B cell (primary cell): ENCODE measurements at regions not wholly inside any gene's neighbourhood (a gene's known extent, or its start where the extent isn't known, plus 50 kb on each side); places are given as distances from the start of the nearest gene placed in this dataset.

Source experiments
- ATAC-seq: fragments of 200-7000 bp; cut with Tn5 transposase; one replicate; pipeline ENCODE4 v1.10.0; 2021; ENCODE audit warnings: low read depth, mild to moderate bottlenecking, moderate number of reproducible peaks, moderate library complexity
- CTCF ChIA-PET: fragments of 350-600 bp; sonication (Branson Sonifier 250); formaldehyde crosslinking; loops from one replicate; lab custom pipeline; 2021; ENCODE audit warnings: antibody characterized with exemption, inconsistent platforms; lab: Charles Lee
- POLR2A ChIA-PET: fragments of 350-600 bp; sonication (Branson Sonifier 250); formaldehyde crosslinking; loops from one replicate; lab custom pipeline; 2021; ENCODE audit warnings: antibody characterized with exemption; lab: Charles Lee
- DNase-seq: peaks from one replicate; pipeline ENCODE4 v3.0.0; 2013
- H2AFZ ChIP-seq: 2 replicates; pipeline ENCODE4 v1.6.1; 2012; ENCODE audit warnings: mild to moderate bottlenecking, low read depth, low read length; ENCODE audit not compliant: insufficient read depth, poor library complexity, severe bottlenecking
- H3K27ac ChIP-seq, 2 donors: 1 replicate in 1 of 2; 2 replicates in 1 of 2; pipeline ENCODE4 v1.5.1; 2012 to 2013; ENCODE audit warnings: low read length in 2 of 2, mild to moderate bottlenecking in 2 of 2, moderate library complexity in 1 of 2
- H3K27me3 ChIP-seq, 4 experiments: fragments of 200-600 bp in 1 of 4; sonication (generic) in 1 of 4; replicated peaks in 1 of 4; 1 replicate in 2 of 4; 2 replicates in 2 of 4; pipeline versions ENCODE4 v1.6.1 to v1.7.0; 2013 to 2016; ENCODE audit warnings: low read length in 3 of 4, mild to moderate bottlenecking in 2 of 4, mixed read lengths in 1 of 4, moderate library complexity in 1 of 4; ENCODE audit not compliant: insufficient read depth in 4 of 4, control insufficient read depth in 3 of 4; ENCODE audit errors: control extremely low read depth in 1 of 4
- H3K36me3 ChIP-seq, 2 experiments: replicated peaks in 1 of 2; 1 replicate in 1 of 2; 2 replicates in 1 of 2; pipeline versions ENCODE4 v1.6.1 to v1.7.1; 2013; ENCODE audit warnings: low read length in 1 of 2; ENCODE audit not compliant: insufficient read depth in 2 of 2, control insufficient read depth in 1 of 2; ENCODE audit errors: control extremely low read depth in 1 of 2, extremely low read depth in 1 of 2
- H3K4me1 ChIP-seq, 2 donors: fragments of 200-600 bp in 1 of 2; sonication (generic) in 1 of 2; 1 replicate in 1 of 2; 2 replicates in 1 of 2; pipeline versions ENCODE4 v1.5.1 to v1.6.1; 2013 to 2017; ENCODE audit warnings: low read length in 2 of 2; ENCODE audit not compliant: control insufficient read depth in 2 of 2, insufficient read depth in 2 of 2
- H3K4me2 ChIP-seq: replicated peaks from 2 replicates; pipeline ENCODE3; 2012; ENCODE audit warnings: mild to moderate bottlenecking, low read depth, low read length; ENCODE audit not compliant: poor library complexity, severe bottlenecking
- H3K4me3 ChIP-seq, 5 experiments: fragments of 200-600 bp in 1 of 5; sonication (generic) in 1 of 5; 1 replicate in 3 of 5; 2 replicates in 2 of 5; pipeline versions ENCODE4 v1.5.1 to v1.7.0; 2011 to 2016; ENCODE audit warnings: low read length in 4 of 5, mild to moderate bottlenecking in 4 of 5, low read depth in 2 of 5, control low read depth in 1 of 5, moderate library complexity in 1 of 5; ENCODE audit not compliant: insufficient read depth in 1 of 5; ENCODE audit errors: control extremely low read depth in 1 of 5, extremely low read depth in 1 of 5
- H3K79me2 ChIP-seq: fragments of 200-600 bp; sonication (generic); one replicate; pipeline ENCODE4 v1.6.0; 2016; ENCODE audit warnings: low read length; ENCODE audit not compliant: control insufficient read depth, insufficient read depth
- H3K9ac ChIP-seq: fragments of 200-600 bp; sonication (generic); 2 replicates; pipeline ENCODE4 v1.6.1; 2017; ENCODE audit warnings: mild to moderate bottlenecking, low read length, moderate library complexity
- H3K9me3 ChIP-seq, 3 donors: one replicate each; pipeline versions ENCODE4 v1.6.1 to v1.7.1; 2013; ENCODE audit warnings: low read length in 2 of 3; ENCODE audit not compliant: control insufficient read depth in 2 of 3, insufficient read depth in 1 of 3; ENCODE audit errors: control extremely low read depth in 1 of 3
- H4K20me1 ChIP-seq: 2 replicates; pipeline ENCODE4 v1.6.0; 2012; ENCODE audit warnings: mild to moderate bottlenecking, low read length; ENCODE audit not compliant: insufficient read depth, control insufficient read depth, poor library complexity, severe bottlenecking
- H3K27ac Mint-ChIP-seq: one replicate; pipeline ENCODE4 v1.8.0; 2021; ENCODE audit warnings: mixed read lengths
- H3K27me3 Mint-ChIP-seq: one replicate; pipeline ENCODE4 v1.8.0; 2021; ENCODE audit warnings: mixed read lengths
- H3K4me1 Mint-ChIP-seq: one replicate; pipeline ENCODE4 v1.8.0; 2021; ENCODE audit warnings: mixed read lengths
- H3K4me3 Mint-ChIP-seq: one replicate; pipeline ENCODE4 v1.8.0; 2021; ENCODE audit warnings: mixed read lengths
- H3K9me3 Mint-ChIP-seq: one replicate; pipeline ENCODE4 v1.8.0; 2022; ENCODE audit warnings: mixed read lengths; ENCODE audit not compliant: insufficient read depth
- EZH2 ChIP-seq: IDR thresholded peaks from 2 replicates; pipeline ENCODE4 v1.6.1; 2012; ENCODE audit warnings: borderline replicate concordance, low read depth, mild to moderate bottlenecking, moderate library complexity, low read length; ENCODE audit not compliant: insufficient read depth, poor library complexity, severe bottlenecking
- WGBS: methylation state at CpG from one replicate; pipeline ENCODE4 v1.1.5; 2013; ENCODE audit warnings: missing lambda C conversion rate; ENCODE audit not compliant: insufficient coverage; 5-methylcytosine and 5-hydroxymethylcytosine counted together
- intact Hi-C: fragments of 100-400 bp; cut with micrococcal nuclease; formaldehyde crosslinking; loops from one replicate; pipeline ENCODE4 v1.10.0; 2022
- TF ChIP-seq, protein P1 (sequence below): fragments of 200-600 bp; IDR thresholded peaks from one replicate; pipeline ENCODE4 v1.8.0; 2022; ENCODE audit warnings: antibody characterized with exemption, mild to moderate bottlenecking

DNA sequence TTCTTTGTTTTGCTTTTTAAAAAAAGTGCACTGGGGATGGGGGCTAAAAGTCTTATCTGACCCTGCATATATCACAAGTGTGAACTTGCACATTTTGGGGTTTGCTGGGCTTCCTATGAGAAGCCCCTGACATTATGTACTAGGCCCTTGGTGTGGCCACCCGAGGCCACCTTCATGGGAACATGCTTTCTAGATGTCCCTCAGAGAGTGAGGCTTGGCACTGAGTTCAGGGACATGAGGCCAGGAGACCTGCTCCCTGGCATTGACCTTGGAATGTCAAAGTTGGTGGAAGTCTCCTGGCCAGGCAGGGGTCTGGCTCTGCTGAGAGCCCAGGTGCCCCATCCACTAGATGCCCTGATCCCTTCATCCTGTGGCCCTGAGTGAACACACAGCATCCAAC is 536.2 kb downstream of the TCERG1L start:
- intact Hi-C loops, result no loop called here
- no peak for ATAC-seq
- Histone ChIP-seq H3K4me2 (no peak overlapping the region), H3K9me3 (peaks cover 0 to 26% (median 0%) of the 10 kb centered on the region in 3 donors), H3K4me3 (no peak overlapping the region), H3K4me1 (no peaks in the 10 kb centered on the region), H4K20me1 (no peaks in the 10 kb centered on the region), H3K36me3 (no peaks in the 10 kb centered on the region), H3K79me2 (no peaks in the 10 kb centered on the region), H3K27me3 (no peaks in the 10 kb centered on the region), H3K9ac (no peak overlapping the region), H3K27ac (no peak overlapping the region), H2AFZ (no peak overlapping the region)
- H3K27ac Mint-ChIP-seq, result no peak overlapping the region
- WGBS, result 86% methylated on average over 1 of the region's 1 CpG
- CTCF ChIA-PET, result no interaction called here
- H3K9me3 Mint-ChIP-seq, result no peaks in the 10 kb centered on the region
- no peak overlapping the region for H3K4me3 Mint-ChIP-seq
- DNase-seq, result no peak
- no peaks in the 10 kb centered on the region for H3K27me3 Mint-ChIP-seq
- POLR2A ChIA-PET, result no interaction called here
- no peaks in the 10 kb centered on the region for H3K4me1 Mint-ChIP-seq
- TF ChIP-seq, protein P1, sequence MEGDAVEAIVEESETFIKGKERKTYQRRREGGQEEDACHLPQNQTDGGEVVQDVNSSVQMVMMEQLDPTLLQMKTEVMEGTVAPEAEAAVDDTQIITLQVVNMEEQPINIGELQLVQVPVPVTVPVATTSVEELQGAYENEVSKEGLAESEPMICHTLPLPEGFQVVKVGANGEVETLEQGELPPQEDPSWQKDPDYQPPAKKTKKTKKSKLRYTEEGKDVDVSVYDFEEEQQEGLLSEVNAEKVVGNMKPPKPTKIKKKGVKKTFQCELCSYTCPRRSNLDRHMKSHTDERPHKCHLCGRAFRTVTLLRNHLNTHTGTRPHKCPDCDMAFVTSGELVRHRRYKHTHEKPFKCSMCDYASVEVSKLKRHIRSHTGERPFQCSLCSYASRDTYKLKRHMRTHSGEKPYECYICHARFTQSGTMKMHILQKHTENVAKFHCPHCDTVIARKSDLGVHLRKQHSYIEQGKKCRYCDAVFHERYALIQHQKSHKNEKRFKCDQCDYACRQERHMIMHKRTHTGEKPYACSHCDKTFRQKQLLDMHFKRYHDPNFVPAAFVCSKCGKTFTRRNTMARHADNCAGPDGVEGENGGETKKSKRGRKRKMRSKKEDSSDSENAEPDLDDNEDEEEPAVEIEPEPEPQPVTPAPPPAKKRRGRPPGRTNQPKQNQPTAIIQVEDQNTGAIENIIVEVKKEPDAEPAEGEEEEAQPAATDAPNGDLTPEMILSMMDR, result no peak
- TF ChIP-seq EZH2, result no peak

DNA sequence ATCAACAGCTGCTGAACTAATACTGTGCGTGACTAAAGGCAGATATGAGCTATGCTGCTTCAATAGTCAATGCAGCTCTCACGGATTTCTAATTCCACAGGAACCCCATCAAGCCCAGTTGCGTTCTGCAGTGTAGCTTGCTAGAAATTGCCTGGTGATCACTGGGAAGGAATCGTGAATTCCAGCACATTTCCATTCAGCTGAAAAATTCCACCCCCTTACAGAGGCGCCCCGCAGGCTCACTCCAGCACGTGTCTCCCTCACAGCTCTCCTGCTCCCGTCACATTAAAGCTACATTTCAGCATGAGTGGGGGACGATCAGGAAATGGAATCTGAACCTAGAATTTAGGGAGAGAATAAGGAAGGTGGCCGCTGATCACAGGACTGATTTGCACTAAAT is 534.8 kb downstream of the TCERG1L start:
- no peak overlapping the region for H3K9ac ChIP-seq
- no peak overlapping the region for H3K27ac ChIP-seq
- no peak for DNase-seq
- no peaks in the 10 kb centered on the region for H3K36me3 ChIP-seq
- H3K4me3 ChIP-seq, result no peak overlapping the region
- TF ChIP-seq, protein P1, result no peak
- no peak for TF ChIP-seq EZH2
- Mint-ChIP-seq H3K9me3 (no peaks in the 10 kb centered on the region), H3K4me3 (no peak overlapping the region), H3K27ac (no peak overlapping the region), H3K4me1 (no peaks in the 10 kb centered on the region), H3K27me3 (no peaks in the 10 kb centered on the region)
- ChIA-PET POLR2A (no interaction called here), CTCF (no interaction called here)
- H3K4me1 ChIP-seq, result no peaks in the 10 kb centered on the region
- peaks cover 0 to 21% (median 0%) of the 10 kb centered on the region in 3 donors for H3K9me3 ChIP-seq
- WGBS, result 96% methylated on average over 3 of the region's 10 CpGs
- no peaks in the 10 kb centered on the region for H4K20me1 ChIP-seq
- ATAC-seq, result no peak
- H3K4me2 ChIP-seq, result no peak overlapping the region
- intact Hi-C loops, result no loop called here
- no peaks in the 10 kb centered on the region for H3K27me3 ChIP-seq
- no peaks in the 10 kb centered on the region for H3K79me2 ChIP-seq
- no peak overlapping the region for H2AFZ ChIP-seq
